NT2/D1 (cell line): ENCODE measurements at regions not wholly inside any gene's neighbourhood (a gene's known extent, or its start where the extent isn't known, plus 50 kb on each side); places are given as distances from the start of the nearest gene placed in this dataset.
"Not testable (repeated sequence)": the region's sequence is repeated elsewhere in the genome, so short reads cannot be mapped to it uniquely, and the experiment has no call there.

Experiments
- DNase-seq: peaks from one replicate; pipeline ENCODE4 v3.0.0-alpha.2; 2011; ENCODE audit warnings: low read depth, low spot score
- H3K27me3 ChIP-seq: 2 replicates; pipeline ENCODE4 v1.6.0; 2011; ENCODE audit warnings: mild to moderate bottlenecking; ENCODE audit not compliant: insufficient read length, insufficient read depth
- H3K36me3 ChIP-seq: 2 replicates; pipeline ENCODE4 v1.6.1; 2011; ENCODE audit warnings: mild to moderate bottlenecking, low read length, mixed read lengths; ENCODE audit not compliant: insufficient read depth, insufficient read length
- H3K4me1 ChIP-seq: 2 replicates; pipeline ENCODE4 v1.5.1; 2011; ENCODE audit not compliant: insufficient read depth, insufficient read length
- H3K4me3 ChIP-seq: 2 replicates; pipeline ENCODE4 v1.5.1; 2011; ENCODE audit warnings: low read depth; ENCODE audit not compliant: insufficient read length
- H3K9ac ChIP-seq: 2 replicates; pipeline ENCODE4 v1.6.0; 2011; ENCODE audit warnings: low read depth; ENCODE audit not compliant: insufficient read length
- H3K9me3 ChIP-seq: 2 replicates; pipeline ENCODE4 v1.5.1; 2011; ENCODE audit warnings: mild to moderate bottlenecking, low read length; ENCODE audit not compliant: insufficient read depth
- SUZ12 ChIP-seq: IDR thresholded peaks from 2 replicates; pipeline ENCODE4 v1.6.1; 2011; ENCODE audit not compliant: insufficient read length, insufficient read depth; ENCODE audit errors: extremely low read depth
- YY1 ChIP-seq: IDR thresholded peaks from 2 replicates; pipeline ENCODE4 v1.6.1; 2011; ENCODE audit not compliant: insufficient read length, insufficient read depth
- ZNF274 ChIP-seq: IDR thresholded peaks from 2 replicates; pipeline ENCODE4 v1.6.1; 2011; ENCODE audit warnings: mild to moderate bottlenecking, low read depth, low read length

- Histone ChIP-seq H3K9me3 (0 out of 2 replicates have a peak, but pooled peaks cover 5% of the 10 kb centered on the region), H3K9ac (no peak overlapping the region)
- DNase-seq, result no peak
Measured at GRCh38 chr6:149139782-149140136, 177.8 kb upstream of the TAB2 start.

GRCh38 chr6:149140137-149140909, 177.2 kb upstream of the TAB2 start:
- TF ChIP-seq YY1 (no peak), ZNF274 (no peak), SUZ12 (no peak)
- Histone ChIP-seq H3K27me3 (no peaks in the 10 kb centered on the region), H3K9ac (no peak overlapping the region), H3K4me1 (no peaks in the 10 kb centered on the region), H3K4me3 (no peak overlapping the region), H3K36me3 (no peaks in the 10 kb centered on the region), H3K9me3 (0 out of 2 replicates have a peak, but pooled peaks cover 5% of the 10 kb centered on the region)
- DNase-seq, result no peak

More at GRCh38 chr6:149139782-149140136, 177.8 kb upstream of the TAB2 start:
- no peak for TF ChIP-seq SUZ12
- no peak for TF ChIP-seq ZNF274
- no peak for TF ChIP-seq YY1
- no peaks in the 10 kb centered on the region for H3K36me3 ChIP-seq
- no peaks in the 10 kb centered on the region for H3K4me1 ChIP-seq
- no peaks in the 10 kb centered on the region for H3K27me3 ChIP-seq
- no peak overlapping the region for H3K4me3 ChIP-seq

- TF ChIP-seq YY1 (no peak), ZNF274 (no peak), SUZ12 (no peak)
- Histone ChIP-seq H3K4me3 (no peak overlapping the region), H3K27me3 (no peaks in the 10 kb centered on the region), H3K36me3 (no peaks in the 10 kb centered on the region), H3K9me3 (0 out of 2 replicates have a peak, but pooled peaks cover 5% of the 10 kb centered on the region), H3K9ac (no peak overlapping the region), H3K4me1 (no peaks in the 10 kb centered on the region)
- DNase-seq, result no peak
Measured at GRCh38 chr6:149140910-149141290, 176.6 kb upstream of the TAB2 start.

- H3K9me3 ChIP-seq, result 0 out of 2 replicates have a peak, but pooled peaks cover 5% of the 10 kb centered on the region
- DNase-seq, result no peak
- H3K36me3 ChIP-seq, result no peaks in the 10 kb centered on the region
- no peak for TF ChIP-seq ZNF274
- no peak for TF ChIP-seq SUZ12
- TF ChIP-seq YY1, result no peak
- no peak overlapping the region for H3K4me3 ChIP-seq
- no peaks in the 10 kb centered on the region for H3K27me3 ChIP-seq
- H3K4me1 ChIP-seq, result no peaks in the 10 kb centered on the region
- no peak overlapping the region for H3K9ac ChIP-seq
Measured at GRCh38 chr6:149142924-149143429, 174.5 kb upstream of the TAB2 start.

GRCh38 chr6:149145800-149146199, 171.7 kb upstream of the TAB2 start:
- H3K4me1 ChIP-seq, H3K36me3 ChIP-seq, H3K4me3 ChIP-seq, DNase-seq, H3K27me3 ChIP-seq, H3K9ac ChIP-seq, H3K9me3 ChIP-seq: not testable (repeated sequence)

GRCh38 chr6:149147195-149147594, 170.3 kb upstream of the TAB2 start:
- H3K36me3 ChIP-seq, result no peaks in the 10 kb centered on the region
- H3K27me3 ChIP-seq, result no peaks in the 10 kb centered on the region
- TF ChIP-seq SUZ12, result no peak
- no peak for TF ChIP-seq YY1
- no peak for TF ChIP-seq ZNF274
- DNase-seq, result no peak
- no peak overlapping the region for H3K4me3 ChIP-seq
- no peak overlapping the region for H3K9ac ChIP-seq
- H3K4me1 ChIP-seq, result no peaks in the 10 kb centered on the region
- 0 out of 2 replicates have a peak, but pooled peaks cover 5% of the 10 kb centered on the region for H3K9me3 ChIP-seq

GRCh38 chr6:149147938-149148718, 169.4 kb upstream of the TAB2 start:
- H3K36me3 ChIP-seq, result no peaks in the 10 kb centered on the region
- TF ChIP-seq SUZ12 (no peak), YY1 (no peak), ZNF274 (no peak)
- no peak overlapping the region for H3K9ac ChIP-seq
- no peak for DNase-seq
- no peak overlapping the region for H3K4me3 ChIP-seq
- H3K27me3 ChIP-seq, result no peaks in the 10 kb centered on the region
- no peaks in the 10 kb centered on the region for H3K4me1 ChIP-seq
- 0 out of 2 replicates have a peak, but pooled peaks cover under 1% of the 10 kb centered on the region for H3K9me3 ChIP-seq
